Tibial artery (tissue), 4 donors: ENCODE measurements at regions not wholly inside any gene's neighbourhood (a gene's known extent, or its start where the extent isn't known, plus 50 kb on each side); places are given as distances from the start of the nearest gene placed in this dataset.

Source experiments
- DNase-seq, 2 donors: peaks; one replicate each; pipeline ENCODE4 v3.0.0-alpha.2; 2019
- H3K27ac ChIP-seq, 2 donors: fragments of 200-600 bp; sonication (generic) in 1 of 2; 1 replicate in 1 of 2; 2 replicates in 1 of 2; pipeline ENCODE4 v1.5.1; 2018 to 2019; ENCODE audit warnings: mild to moderate bottlenecking in 1 of 2
- H3K27me3 ChIP-seq, 2 donors: fragments of 200-600 bp; sonication (generic) in 1 of 2; one replicate each; pipeline versions ENCODE4 v1.5.1 to v1.6.0; 2016 to 2019
- H3K36me3 ChIP-seq, 3 donors: fragments of 200-600 bp; sonication (generic) in 2 of 3; one replicate each; pipeline ENCODE4 v1.5.1; 2016 to 2019; ENCODE audit warnings: mild to moderate bottlenecking in 2 of 3
- H3K4me1 ChIP-seq, 4 donors: fragments of 200-600 bp; sonication (generic) in 2 of 4; 1 replicate in 3 of 4; 2 replicates in 1 of 4; pipeline ENCODE4 v1.5.1; 2016 to 2019
- H3K4me3 ChIP-seq, 2 donors: fragments of 200-600 bp; sonication (generic) in 1 of 2; 1 replicate in 1 of 2; 2 replicates in 1 of 2; pipeline ENCODE4 v1.5.1; 2018 to 2019; ENCODE audit warnings: mild to moderate bottlenecking in 2 of 2
- H3K9me3 ChIP-seq, 3 donors: fragments of 200-600 bp; sonication (generic) in 1 of 3; one replicate each; pipeline ENCODE4 v1.5.1; 2016 to 2019
- CTCF ChIP-seq, 2 experiments: fragments of 200-600 bp in 1 of 2; fragments of 450-650 bp in 1 of 2; IDR thresholded peaks; one replicate each; pipeline ENCODE4 v1.5.1; 2017 to 2019; ENCODE audit warnings: antibody characterized with exemption in 2 of 2, mild to moderate bottlenecking in 1 of 2, moderate library complexity in 1 of 2
- intact Hi-C: fragments of 100-400 bp; cut with DNase I; formaldehyde crosslinking; loops from one replicate; pipeline ENCODE4 v1.15.0; 2023; ENCODE audit warnings: low total_unique reads

- TF ChIP-seq CTCF (IDR thresholded peaks at IDR 0.05) = no peak
- intact Hi-C loops = no loop called here
Measured at GRCh38 chr4:160675550-160675949, 1488.2 kb downstream of the FSTL5 start.

GRCh38 chr4:160685729-160686128 lies 1478.1 kb downstream of the FSTL5 start:
- no peak for TF ChIP-seq CTCF (IDR thresholded peaks at IDR 0.05)
- H3K36me3 ChIP-seq = no peaks in the 10 kb centered on the region
- DNase-seq = no peak
- H3K4me1 ChIP-seq = no peaks in the 10 kb centered on the region
- no peaks in the 10 kb centered on the region for H3K9me3 ChIP-seq
- H3K4me3 ChIP-seq = no peak overlapping the region
- intact Hi-C loops = no loop called here
- H3K27me3 ChIP-seq = no peaks in the 10 kb centered on the region
- no peak overlapping the region for H3K27ac ChIP-seq

More at GRCh38 chr4:160675550-160675949, 1488.2 kb downstream of the FSTL5 start:
- no peaks in the 10 kb centered on the region for H3K36me3 ChIP-seq
- no peaks in the 10 kb centered on the region for H3K27me3 ChIP-seq
- H3K9me3 ChIP-seq = no peaks in the 10 kb centered on the region
- no peak for DNase-seq
- H3K4me3 ChIP-seq = no peak overlapping the region
- H3K27ac ChIP-seq = no peak overlapping the region
- no peaks in the 10 kb centered on the region for H3K4me1 ChIP-seq

GRCh38 chr4:160701671-160702070 lies 1462.1 kb downstream of the FSTL5 start:
- H3K9me3 ChIP-seq = no peaks in the 10 kb centered on the region
- no peak for DNase-seq
- H3K4me3 ChIP-seq = no peak overlapping the region
- TF ChIP-seq CTCF (IDR thresholded peaks at IDR 0.05) = no peak
- intact Hi-C loops = no loop called here
- no peaks in the 10 kb centered on the region for H3K36me3 ChIP-seq
- H3K27ac ChIP-seq = no peak overlapping the region
- no peaks in the 10 kb centered on the region for H3K4me1 ChIP-seq
- H3K27me3 ChIP-seq = no peaks in the 10 kb centered on the region

- DNase-seq = no peak
- Histone ChIP-seq H3K27ac (no peak overlapping the region), H3K27me3 (no peaks in the 10 kb centered on the region), H3K4me3 (no peak overlapping the region), H3K4me1 (no peaks in the 10 kb centered on the region), H3K9me3 (no peaks in the 10 kb centered on the region), H3K36me3 (no peaks in the 10 kb centered on the region)
- no peak for TF ChIP-seq CTCF (IDR thresholded peaks at IDR 0.05)
- intact Hi-C loops = no loop called here
Measured at GRCh38 chr4:160709026-160709425, 1454.8 kb downstream of the FSTL5 start.

- intact Hi-C loops = no loop called here
- no peak overlapping the region for H3K27ac ChIP-seq
- no peaks in the 10 kb centered on the region for H3K36me3 ChIP-seq
- H3K4me3 ChIP-seq = no peak overlapping the region
- no peak for TF ChIP-seq CTCF (IDR thresholded peaks at IDR 0.05)
- no peaks in the 10 kb centered on the region for H3K9me3 ChIP-seq
- no peaks in the 10 kb centered on the region for H3K4me1 ChIP-seq
- DNase-seq = no peak
- H3K27me3 ChIP-seq = no peaks in the 10 kb centered on the region
Measured at GRCh38 chr4:160709546-160709945, 1454.3 kb downstream of the FSTL5 start.

- no peak for DNase-seq
- H3K4me1 ChIP-seq = no peaks in the 10 kb centered on the region
- intact Hi-C loops = no loop called here
- no peaks in the 10 kb centered on the region for H3K36me3 ChIP-seq
- H3K27me3 ChIP-seq = no peaks in the 10 kb centered on the region
- no peaks in the 10 kb centered on the region for H3K9me3 ChIP-seq
- TF ChIP-seq CTCF (IDR thresholded peaks at IDR 0.05) = no peak
- no peak overlapping the region for H3K27ac ChIP-seq
- no peak overlapping the region for H3K4me3 ChIP-seq
Measured at GRCh38 chr4:160716551-160716950, 1447.2 kb downstream of the FSTL5 start.
